HG03575 (cell line): ENCODE measurements at regions not wholly inside any gene's neighbourhood (a gene's known extent, or its start where the extent isn't known, plus 50 kb on each side); places are given as distances from the start of the nearest gene placed in this dataset.

Source experiments
- ATAC-seq: cut with Tn5 transposase; IDR thresholded peaks from one replicate; pipeline ENCODE4 v1.9.1; 2021; ENCODE audit not compliant: unreplicated experiment, insufficient number of reproducible peaks, low FRiP score; ENCODE audit errors: extremely low read depth

DNA sequence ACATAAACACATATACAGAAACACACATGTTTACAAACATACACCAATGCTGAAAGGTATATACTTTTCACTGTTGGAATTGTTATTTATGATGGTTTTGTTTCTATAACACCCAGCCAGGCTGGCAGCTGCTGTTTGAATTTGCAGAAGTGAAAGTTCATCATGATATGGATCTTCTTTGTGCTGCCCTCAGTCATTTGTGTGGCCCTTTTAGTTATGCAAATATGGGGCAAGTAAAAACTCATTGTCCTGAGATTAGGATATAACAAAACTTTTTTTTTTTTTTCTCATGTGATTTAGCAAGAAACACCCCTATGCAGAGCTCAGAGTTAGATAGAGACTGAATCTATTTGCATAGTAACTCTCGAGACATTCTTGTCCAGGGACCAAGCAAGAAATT, 714.1 kb downstream of the KCNJ3 start:
- peak; percentile 96 for ATAC-seq

DNA sequence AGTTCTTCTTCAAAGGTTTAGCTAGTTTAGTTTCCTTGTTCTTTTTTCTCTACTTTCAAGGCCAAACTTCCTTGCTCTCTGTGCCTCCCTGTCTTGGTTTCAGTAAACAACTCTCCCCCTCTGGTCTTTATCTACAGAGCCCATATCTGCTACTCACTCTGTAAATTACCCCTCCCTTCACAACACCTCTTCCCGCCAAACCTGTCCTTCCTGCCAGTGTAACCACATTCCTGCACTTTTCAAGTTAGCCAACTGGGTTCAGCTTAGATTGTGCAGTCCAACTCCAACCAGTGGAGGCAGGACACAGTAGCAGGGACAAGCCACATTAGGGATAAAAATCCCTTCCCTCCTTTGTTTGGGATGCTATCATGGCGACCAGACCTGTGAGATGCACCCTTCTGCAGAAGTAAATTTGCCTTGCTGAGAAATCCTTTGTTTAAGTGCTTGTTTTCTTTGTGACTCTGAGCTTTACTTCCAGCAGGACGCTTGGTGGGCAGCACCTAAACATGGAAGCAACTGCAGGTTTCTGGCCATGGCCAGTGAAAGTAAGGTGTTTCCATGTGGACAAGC, 706.0 kb downstream of the KCNJ3 start:
- ATAC-seq: no peak

DNA sequence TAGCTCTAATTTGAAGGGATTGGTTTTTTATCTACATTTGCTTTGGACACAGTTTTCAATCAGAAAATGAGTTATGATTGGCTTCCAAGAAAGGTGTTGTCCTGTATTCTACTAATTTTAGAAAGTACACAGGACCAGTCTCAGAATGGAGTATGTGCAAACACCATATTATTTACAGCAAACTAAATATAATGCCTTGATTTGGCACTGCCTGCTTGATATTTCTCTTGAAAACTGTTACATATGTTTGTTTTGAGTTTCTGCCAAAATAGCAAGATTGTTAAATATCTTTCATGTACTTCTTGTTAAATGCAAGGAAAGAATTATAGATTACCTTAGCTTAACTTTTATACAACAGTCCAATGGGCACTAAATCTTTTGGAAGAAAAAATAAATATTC, 694.9 kb downstream of the KCNJ3 start:
- ATAC-seq: no peak

DNA sequence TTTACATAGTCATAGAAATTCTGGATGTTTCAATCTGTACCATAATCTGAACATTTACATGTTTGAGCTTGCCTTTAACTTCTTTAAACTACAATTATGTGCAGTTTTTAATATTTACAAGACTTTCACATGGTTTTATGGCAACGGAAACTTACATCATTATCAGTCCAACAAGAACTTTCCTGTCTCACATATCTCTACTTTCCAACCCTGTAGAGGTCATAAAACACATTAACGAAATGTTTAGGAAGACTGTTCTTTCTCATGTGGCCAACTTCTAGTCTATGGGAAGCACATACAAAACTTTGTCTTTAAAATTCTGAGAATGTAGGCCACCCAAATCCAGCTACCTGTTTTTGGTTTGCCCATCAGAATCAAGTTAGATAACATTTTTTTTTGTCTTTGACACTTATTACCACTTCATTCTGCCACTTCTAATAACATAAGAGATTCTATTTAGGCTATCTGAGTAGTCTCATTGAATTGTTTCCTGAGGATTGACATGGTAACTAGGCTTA, 693.2 kb downstream of the KCNJ3 start:
- no peak for ATAC-seq

DNA sequence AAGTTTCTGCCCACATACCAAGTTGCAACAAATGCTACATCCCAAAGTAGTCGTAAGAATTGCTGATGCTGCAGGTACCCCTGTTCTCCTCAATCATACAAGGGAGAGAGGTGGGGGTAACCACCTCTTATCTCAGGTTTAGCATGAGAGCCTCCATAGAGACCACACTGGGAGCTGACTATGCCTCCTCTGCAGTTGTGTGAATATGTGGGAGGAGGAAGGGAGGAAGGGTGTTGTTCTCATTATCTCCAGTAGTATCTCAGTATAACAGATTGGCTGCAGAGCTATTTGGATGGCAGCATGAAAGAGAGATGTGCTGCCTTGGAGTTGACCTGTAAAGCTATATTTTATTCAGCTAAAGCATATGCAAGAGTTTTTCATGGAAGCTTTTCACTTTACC, 690.7 kb downstream of the KCNJ3 start:
- no peak for ATAC-seq

DNA sequence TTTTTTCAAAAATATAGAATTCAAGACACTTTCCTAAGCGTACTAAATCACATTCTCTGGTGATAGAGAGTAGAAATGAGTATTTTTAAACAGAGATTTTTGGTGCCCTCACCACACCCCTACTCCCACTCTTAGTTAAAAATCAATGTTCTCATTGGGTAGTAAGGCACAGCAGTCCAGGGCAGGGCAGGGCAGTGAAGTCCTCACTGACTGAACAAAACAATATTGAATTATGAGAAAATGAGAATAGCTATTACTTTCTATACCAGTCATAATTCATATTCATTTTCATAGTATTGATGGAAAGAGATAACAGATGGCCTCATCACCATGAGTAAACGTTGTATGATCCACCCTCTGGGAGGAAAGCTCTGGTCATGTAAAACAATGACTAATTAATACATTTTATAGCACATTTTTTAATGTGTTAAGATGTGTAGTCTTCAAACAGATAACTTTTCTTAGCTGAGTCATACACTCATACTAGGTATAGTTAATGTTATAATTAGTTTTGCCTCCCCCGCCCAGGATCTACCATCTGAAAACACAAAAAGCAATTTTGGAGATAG, 686.1 kb downstream of the KCNJ3 start:
- no peak for ATAC-seq

DNA sequence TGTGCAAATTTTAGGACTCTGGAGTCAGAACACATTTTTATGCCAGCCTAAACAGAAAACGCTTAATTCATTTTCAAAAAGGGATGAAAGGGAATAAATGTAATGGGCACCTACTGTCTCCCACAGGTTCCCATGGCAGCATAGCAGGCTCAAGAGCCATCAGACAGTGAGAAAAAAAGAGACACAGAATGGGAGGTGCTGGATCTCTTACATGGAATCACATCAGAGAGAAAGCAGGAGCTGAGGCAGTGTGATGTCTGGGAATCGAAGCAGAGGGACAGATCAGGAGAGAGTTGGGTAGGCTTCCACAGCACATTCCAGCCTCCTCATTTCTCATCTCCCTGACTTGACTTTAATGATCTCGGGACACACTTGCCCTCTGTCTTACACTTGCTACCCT, 684.3 kb downstream of the KCNJ3 start:
- no peak for ATAC-seq

DNA sequence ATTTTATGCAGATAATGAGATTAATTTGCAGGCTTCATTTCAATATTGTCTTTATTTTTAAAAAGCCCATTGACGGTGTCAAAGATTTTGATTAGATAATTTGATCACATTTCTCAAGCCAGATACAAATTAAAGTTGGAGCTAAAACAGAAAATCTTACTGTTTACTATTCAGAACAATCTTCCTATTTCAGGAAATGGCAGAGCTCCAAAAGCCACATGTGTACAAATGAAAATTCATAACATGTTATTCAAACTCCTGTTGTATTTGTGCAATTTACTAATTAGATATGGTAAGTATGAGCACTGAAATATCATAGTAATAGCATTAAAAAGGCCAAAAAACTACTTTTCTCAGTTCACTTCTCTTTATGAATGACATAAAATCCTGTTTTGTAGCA, 682.9 kb downstream of the KCNJ3 start:
- ATAC-seq: no peak

DNA sequence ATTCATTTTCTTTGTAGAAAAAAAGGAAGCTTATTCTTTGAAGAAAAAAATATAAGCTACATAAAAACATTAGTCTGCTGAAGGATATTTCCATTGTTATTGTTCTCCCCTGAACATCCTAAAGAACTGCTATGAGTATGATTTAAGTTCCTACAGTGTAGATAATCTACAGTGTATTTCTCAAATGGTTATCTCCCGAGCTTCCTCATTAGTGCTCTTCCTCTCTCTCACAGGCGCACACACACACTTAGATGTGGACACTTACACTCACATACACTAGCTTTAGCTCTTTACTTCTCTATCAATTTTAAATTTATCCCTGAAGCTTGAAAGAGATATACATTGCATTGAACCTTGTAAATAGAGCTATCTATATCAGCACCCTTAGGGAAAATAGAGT, 681.0 kb downstream of the KCNJ3 start:
- ATAC-seq: no peak

DNA sequence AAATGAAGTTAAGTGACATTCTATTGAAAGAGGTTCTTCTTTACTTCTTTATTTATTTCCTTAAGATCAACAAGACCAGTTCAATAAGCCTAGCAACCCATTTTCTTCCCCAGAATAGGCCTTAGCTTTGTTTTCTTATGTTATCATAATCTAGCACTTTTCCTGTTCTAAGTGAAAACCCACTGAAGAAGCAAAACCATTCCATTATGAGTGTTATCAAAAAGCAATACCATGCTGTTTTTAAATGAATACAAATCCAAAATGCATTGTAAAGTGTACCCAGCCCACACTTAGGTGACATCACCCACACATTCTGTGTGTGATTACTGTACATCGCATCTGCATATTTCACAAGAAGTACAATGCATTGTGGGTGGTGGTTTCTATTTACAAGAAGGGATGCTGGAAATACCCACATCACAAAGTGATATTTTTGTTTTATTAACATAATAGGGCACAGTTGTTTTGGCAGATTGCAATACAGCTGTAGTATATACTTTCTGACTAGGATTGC, 679.5 kb downstream of the KCNJ3 start:
- ATAC-seq: no peak

DNA sequence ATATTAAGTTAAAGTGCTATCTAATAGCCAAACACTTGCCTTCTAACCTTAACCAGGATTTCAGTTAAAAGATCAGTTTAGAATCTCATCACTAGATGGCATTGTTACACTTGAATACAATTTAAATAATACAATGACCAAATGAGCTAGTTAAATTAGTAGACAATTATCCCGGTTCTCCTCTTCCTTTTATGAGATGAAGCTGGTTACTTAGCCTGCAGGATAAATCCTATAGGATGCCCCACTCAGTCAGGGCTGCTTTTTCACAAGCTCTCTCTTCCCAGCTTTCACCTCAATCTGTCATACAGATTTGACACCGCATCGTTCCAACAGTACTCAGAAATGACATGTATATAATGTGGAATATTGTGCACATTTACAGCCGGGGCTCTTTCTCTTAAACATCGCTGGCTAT, 678.8 kb downstream of the KCNJ3 start:
- no peak for ATAC-seq

DNA sequence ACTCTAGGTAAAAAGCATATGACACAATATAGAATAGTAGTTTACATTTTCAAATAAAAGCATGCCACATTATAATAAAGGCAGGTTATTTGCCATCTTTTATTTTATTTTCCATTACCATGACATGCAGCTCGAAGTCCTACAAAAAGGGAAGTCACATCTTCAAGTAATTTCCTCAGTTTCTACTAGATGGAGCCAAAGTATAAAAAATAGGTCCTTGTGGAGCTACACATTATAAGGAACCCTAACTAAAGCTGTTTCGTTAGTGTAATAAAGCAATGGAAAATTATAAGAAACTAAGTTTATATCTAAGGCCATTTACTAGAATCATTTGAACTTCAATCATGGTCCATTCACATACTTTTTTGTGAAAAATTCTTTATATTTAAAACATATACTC, 674.5 kb downstream of the KCNJ3 start:
- no peak for ATAC-seq

DNA sequence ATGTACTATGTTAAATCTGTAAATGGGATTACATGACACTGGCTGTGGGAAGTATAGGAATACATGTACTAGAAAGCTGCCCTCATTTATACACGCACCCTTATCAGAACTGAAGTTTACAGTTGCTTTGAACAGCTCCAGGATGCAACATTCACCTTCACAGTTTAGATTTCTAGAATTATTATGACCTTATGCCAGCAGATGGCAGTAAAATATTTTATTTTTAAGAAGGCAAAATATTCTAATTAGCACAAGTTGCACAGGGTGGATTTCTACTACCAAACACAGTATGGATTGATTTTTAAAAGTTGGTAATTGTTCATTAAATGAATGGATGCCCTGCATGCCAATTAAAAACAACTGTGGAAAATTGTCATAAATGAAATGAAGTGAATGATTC, 670.4 kb downstream of the KCNJ3 start:
- no peak for ATAC-seq

DNA sequence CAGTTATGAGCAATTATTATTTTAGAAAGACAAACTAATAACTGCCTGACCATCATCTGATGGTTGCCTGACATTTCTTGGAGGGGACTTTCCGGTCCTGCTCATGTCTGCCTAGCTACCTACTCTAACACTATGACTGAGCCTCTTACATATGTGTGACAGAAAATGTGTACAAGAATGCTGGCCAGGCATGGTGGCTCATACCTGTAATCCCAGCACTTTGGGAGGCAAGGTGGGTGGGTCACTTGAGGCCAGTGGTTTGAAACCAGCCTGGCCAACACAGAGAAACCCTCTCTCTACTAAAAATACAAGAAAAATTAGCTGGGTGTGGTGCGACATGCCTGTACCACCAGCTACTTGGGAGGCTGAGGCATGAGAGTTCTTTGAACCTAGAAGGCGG, 666.3 kb downstream of the KCNJ3 start:
- no peak for ATAC-seq

DNA sequence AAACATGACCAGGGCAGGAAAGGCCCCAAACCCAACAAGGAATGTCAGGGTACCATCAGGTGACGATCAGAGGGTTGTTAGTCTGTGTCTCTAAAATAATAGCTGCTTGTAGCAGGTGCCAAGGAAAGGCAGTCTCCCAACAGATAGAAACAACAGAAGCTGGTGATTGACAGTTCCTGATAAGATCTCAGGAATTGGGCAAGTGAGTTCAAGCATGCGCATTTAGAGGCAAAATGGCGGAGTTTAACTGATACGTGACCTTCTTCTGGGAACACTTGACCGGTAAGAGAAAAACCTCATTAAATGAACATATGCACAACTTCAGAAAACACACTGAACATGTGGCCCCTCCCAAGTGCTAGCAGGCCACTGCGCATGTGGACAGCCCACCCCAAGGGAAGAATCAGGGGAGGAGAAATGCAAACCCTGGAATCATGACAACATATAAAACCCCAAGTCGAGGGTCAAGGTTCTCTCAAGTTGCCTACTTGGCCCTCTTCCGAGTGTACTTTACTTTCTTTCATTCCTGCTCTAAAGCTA, 664.9 kb downstream of the KCNJ3 start:
- no peak for ATAC-seq

DNA sequence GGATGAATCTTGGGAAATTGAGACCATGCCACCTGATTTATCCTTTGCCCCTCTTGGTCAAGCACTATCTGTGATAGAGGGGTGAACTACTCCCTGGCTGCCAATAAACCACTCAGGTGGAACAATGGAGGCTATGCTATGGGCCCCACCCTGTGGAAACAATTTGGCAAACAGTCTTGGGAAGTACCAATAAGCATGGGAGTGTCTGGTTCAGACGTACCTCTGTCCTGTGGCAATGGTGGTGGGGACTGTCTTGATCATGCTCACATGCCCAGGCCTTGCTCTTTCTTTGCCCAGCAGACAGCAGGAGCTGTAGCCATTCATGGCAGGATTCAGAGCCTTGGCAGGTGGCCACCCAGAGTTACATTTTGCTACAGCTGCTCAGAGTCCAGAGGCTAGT, 658.7 kb downstream of the KCNJ3 start:
- ATAC-seq: no peak

DNA sequence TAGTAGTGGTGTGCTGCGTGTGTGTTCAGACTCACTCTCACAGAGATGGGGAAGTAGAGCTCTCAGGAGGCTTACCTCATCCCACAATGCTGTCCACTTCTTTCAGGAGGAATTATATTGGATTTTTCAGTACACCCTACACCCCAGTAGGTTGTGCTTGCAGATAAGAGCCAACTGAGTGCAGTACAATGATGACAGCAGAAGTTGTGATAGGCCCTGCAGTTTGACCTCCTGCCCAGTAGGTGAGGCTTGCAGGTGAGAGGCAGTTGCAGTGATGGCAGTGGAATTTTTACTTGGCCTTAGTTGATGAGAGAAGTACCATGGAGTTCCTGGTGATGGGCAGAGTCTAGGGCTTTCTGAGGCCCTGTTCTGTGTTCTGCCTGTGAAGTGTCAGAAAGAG, 657.8 kb downstream of the KCNJ3 start:
- no peak for ATAC-seq

DNA sequence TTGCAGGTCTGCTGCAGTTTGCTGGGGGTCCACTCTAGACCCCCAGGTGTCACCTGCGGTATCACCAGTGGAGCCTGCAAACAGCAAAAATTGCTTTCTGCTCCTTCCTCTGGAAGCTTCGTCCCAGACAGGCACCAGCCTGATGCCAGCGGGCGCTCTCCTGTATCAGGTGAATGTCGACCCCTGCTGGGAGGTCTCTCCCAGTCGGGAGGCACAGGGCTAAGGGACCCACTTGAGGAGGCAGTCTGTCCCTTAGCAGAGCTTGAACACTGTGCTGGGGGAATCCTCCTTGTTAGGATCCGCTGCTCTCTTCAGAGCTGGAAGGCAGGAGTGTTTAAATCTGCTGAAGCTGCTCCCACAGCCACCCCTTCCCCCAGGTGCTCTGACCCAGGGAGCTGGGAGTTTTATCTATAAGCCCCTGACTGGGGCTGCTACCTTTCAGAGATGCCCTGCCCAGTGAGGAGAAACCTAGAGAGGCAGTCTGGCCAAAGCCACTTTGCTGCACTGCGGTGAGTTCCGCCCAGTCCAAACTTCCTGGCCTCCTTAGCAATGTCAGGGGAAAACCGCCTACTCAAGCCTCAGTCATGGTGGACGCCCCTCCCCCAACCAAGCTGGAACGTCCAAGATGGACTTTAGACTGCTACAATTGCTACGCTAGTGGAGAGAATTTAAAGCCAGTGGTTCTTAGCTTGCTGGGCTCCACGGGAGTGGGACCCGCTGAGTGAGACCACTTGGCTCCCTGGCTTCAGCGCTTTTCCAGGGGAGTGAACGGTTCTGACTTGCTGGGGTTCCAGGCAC, 652.5 kb downstream of the KCNJ3 start:
- ATAC-seq: no peak

DNA sequence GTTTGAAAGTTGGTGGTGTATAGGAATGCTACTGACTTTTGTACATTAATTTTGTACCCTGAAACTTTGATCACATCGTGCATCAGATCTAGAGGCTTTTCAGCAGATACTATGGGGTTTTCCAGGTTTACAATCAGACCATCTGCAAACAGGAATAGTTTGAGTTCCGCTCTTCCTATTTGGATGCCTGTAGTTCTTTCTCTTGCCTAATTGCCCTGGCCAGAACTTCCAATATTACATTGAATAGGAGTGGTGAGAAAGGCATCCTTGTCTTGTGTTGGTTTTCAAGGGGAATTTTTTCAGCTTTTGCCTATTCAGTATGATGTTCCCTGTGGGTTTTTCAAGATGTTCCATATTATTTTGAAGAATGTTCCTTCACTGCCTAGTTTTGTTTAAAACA, 633.5 kb downstream of the KCNJ3 start:
- no peak for ATAC-seq

DNA sequence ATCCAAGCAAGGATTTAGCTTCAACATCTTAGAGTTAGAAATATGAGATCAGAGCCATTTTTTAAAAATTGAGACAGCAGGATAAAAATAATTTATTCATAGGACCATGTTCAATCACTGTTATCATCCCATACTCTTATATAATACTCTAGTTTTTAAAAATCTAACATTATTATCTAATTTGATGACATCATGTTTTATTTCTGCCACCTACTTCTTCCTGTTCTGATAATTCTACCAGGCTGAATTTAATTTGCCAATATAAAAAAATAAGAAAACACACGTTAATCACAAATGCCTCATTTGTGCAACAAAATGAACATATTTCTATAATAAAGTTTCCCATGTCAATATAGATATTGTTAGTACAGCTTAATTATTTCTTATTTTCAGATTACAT, 621.7 kb downstream of the KCNJ3 start:
- no peak for ATAC-seq
